Stimulated activated CD8-positive, alpha-beta memory T cell treated with anti-CD3 and anti-CD28 coated beads, Interleukin-2, amount 100 ng/mL, for 1 hour (primary cell): ENCODE measurements at regions not wholly inside any gene's neighbourhood (a gene's known extent, or its start where the extent isn't known, plus 50 kb on each side); places are given as distances from the start of the nearest gene placed in this dataset.
"Not testable (repeated sequence)": the region's sequence is repeated elsewhere in the genome, so short reads cannot be mapped to it uniquely, and the experiment has no call there.

Source experiments
- DNase-seq, 2 donors: peaks; one replicate each; pipeline ENCODE4 v3.0.0-alpha.2; 2020; ENCODE audit warnings: low read depth in 2 of 2

DNA sequence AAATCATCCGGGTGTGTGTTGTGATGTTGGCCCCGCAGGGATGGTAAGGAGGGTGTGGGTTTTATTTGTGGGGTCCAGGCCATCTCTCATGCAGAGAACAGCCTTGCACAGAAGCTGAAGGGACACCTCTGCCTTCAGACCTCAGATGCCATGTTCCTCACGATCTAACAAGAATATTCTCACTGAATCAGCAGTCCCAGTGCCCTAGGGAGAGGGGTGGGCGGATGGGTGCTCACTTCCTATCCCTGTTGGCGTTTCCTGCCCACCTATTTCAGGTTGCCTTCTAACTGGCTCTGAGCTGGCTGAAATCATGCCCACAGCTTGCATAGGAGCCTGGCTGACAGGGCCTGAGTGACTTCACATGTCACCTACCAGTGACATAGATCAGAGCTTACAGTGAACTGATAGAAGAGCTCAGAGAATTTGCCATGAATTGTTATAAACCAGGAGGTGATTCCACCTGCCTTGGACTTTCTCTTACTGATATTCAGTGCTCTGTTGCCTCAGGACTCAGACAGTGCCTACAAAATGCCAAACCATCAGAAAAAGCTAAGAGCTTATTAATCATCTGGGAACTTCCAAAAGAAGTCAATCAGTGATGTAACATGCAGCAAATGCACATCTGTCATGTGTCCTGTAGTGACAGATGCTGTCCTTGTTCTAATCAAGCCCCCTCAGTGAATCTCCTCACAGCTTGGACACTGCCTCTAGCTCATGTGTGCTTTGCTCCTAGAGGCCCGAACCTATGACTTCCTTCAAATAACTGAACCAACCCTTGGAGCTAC is 186.8 kb upstream of the ADRA1D start:
- DNase-seq, result no peak

DNA sequence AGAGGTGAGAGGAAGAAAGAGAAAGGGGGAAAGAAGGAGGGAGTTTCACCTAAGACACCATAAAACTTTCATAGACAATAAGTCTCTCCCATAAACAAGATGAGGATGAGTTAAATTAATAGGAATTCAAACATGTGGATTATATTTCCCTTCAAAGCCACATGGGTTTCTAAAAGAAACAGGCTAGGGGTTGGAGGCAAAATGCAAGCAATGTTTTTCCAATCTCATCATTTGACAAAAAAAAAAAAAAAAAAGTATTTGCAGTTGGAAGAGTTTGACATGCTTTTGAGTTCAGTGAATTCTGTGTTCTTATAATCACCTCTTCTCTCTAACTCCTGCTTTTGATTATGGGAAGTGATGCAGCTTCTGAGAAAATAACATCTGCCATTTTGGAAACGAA is 186.1 kb upstream of the ADRA1D start:
- no peak for DNase-seq

- no peak for DNase-seq
These were observed 185.6 kb upstream of the ADRA1D start for GRCh38 chr20:4434681-4435080.

DNA sequence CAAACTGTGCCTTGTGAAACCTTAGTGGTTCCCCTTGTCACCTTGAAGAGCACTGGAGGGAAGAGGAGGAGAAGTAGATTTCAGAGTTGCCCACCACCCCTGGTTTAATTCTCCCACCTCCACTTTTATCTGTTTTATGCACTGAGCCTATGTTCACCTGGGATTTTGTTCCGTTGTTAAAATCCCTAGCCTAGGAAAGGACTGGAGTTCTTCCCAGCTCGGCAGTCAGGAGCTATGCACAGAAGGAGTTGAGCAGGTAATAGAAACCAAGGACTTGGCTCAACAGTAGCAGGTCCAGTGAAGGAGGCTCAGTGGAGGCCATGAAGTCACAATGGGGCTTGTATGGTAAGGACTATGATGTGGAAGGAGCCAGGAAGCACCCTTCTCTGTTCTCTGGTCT is 182.4 kb upstream of the ADRA1D start:
- DNase-seq, result no peak

DNA sequence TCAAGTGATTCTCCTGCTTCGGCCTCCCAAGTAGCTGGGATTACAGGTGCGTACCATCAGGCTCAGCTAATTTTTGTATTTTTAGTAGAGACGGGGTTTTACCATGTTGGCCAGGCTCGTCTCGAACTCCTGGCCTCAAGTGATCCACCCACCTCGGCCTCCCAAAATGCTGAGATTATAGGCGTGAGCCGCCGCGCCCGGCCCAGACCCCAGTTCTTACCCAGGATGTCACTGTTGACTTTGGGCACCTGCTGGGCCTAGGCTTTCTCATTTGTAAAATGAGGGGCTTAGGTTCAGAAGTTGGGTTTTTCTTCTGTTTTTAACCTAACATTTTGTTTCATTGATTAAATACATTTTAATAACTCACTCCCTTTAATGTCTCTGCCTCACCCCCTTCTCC is 181.7 kb upstream of the ADRA1D start:
- DNase-seq, result not testable (repeated sequence)

- no peak for DNase-seq
These were observed 179.0 kb upstream of the ADRA1D start for GRCh38 chr20:4427940-4428586.

DNA sequence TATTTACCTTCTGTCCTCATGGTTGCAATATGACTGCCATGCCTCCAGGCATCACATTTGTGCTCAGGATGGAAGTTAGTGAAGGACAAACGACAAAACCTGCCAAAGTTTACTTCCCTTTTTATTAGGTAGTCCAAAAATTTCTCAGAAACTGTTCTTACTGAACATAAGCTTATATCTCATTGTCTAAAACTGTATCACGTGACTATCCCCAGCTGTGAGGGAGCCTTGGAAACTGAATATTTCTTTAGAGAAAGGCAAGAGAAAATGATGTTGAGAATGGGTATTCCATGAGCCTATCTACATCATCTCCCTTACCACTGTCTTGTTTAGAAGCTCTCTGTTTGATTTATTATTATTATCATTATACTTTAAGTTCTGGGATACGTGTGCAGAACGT is 169.1 kb upstream of the ADRA1D start:
- DNase-seq, result no peak

- DNase-seq, result no peak
These were observed 166.2 kb upstream of the ADRA1D start for GRCh38 chr20:4415281-4415680.

GRCh38 chr20:4413314-4414049 is 164.4 kb upstream of the ADRA1D start:
- DNase-seq, result no peak

DNA sequence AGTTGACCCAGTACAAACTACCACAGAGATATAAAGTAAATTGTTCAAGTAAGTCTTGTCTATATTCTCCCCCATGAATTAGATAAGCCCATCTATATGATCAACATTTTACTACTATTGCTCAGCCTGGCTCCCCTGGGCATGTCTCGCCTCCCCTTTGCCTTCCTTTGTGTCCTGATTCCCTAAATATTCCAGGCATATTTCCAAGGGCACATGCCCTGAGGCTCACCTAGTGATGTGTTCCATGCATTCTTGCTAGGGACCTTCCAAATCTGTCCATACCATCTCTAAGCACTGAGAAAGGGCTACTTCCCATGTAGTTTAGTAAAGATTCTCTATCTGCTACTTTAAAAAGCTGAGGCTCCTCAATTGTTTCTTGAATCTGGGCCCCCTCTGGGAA is 163.1 kb upstream of the ADRA1D start:
- no peak for DNase-seq

DNA sequence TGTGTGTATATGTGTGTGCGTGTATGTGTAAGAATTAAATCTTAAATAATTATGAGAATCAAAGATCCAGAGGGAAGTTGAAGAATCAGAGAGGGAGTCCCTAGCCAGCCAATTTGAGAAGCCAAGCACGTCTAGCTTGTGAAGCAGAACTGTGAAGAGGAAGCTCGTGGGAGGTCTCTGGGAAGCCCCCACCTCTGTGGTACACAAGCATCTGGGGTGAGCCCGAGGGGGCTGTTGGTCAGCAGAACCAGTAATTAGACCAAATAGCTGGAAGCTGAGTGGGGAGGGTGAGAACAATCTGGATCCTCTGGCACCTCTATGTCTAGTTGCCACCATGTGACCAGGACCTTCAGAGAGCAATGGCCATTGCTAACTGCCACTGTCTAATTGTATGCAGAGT is 162.7 kb upstream of the ADRA1D start:
- no peak for DNase-seq

- no peak for DNase-seq
These were observed 157.5 kb upstream of the ADRA1D start for GRCh38 chr20:4406627-4407026.

- no peak for DNase-seq
These were observed 152.5 kb upstream of the ADRA1D start for GRCh38 chr20:4401601-4402000.

DNA sequence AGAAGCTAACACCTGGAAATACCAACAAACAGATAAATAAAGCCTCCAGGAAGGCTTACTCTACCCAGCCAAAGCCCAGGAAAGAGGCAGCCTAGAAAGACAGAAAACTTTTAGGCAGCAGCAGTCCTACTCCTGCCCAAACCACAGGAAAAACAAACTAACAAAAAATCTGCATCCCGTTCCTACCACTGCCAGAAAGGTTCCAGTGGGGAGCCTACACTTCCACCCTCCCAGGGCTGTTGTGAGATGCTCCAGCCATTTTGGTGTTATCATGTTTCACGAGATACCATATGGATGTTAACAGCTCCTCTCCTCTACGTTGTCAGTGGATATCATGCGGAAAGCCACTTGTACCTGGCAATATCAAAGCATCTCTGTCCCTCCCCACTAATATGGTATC is 135.9 kb upstream of the ADRA1D start:
- no peak for DNase-seq

DNA sequence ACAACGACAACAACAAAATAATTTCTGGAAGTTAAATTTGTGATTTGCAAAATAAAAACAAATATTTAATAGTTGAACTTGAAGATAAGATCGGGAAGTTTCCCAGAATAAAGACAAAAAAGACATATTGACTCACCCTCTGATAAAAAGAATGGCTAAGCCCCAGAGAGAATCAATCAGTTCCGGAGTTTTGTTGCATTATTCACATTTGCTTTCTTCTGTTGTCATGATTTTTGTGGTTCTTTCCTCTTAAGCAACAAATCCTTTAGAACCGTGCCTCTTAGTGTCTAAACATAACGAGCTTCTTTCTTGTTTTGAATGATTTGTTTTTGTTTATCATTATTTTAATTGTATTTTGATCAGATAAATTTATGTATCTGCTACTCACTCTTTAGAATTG is 134.9 kb upstream of the ADRA1D start:
- DNase-seq, result no peak

GRCh38 chr20:4375881-4376280 is 126.8 kb upstream of the ADRA1D start:
- no peak for DNase-seq

DNA sequence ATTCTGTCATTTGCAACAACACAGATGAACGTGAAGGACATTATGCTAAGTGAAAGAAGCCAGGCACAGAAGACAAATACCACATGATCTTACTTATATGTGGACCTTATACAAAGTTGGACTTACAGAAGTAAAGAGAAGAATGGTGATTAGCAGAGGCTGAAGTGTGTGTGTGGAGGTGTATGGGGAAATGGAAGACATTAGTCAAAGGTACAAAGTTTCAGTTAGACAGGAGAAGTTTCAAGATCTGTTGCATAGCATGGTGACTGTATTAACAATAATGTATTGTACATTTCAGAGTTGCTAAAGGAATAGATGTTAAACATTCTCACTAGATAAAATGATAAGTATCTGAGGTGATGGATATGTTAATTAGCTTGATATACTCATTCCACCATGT is 124.4 kb upstream of the ADRA1D start:
- no peak for DNase-seq

GRCh38 chr20:4371623-4372251 is 122.7 kb upstream of the ADRA1D start:
- DNase-seq, result no peak

GRCh38 chr20:4370851-4371250 is 121.8 kb upstream of the ADRA1D start:
- no peak for DNase-seq

DNA sequence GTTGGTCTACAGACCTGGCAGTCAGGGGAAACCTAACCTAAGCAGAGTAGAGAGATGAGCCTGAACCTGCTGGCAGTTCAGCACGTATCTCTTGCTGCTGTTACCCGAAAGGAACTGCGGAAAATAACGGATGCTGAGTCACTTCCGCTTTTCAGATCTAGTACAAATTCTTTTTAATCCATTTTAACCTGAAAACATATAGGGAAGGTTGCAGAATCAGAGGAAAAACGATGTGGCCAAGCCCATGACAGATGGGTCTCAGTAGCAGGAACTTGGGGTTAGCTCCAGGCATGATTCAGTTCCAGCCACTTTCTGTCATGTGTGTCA is 120.7 kb upstream of the ADRA1D start:
- DNase-seq, result no peak

DNA sequence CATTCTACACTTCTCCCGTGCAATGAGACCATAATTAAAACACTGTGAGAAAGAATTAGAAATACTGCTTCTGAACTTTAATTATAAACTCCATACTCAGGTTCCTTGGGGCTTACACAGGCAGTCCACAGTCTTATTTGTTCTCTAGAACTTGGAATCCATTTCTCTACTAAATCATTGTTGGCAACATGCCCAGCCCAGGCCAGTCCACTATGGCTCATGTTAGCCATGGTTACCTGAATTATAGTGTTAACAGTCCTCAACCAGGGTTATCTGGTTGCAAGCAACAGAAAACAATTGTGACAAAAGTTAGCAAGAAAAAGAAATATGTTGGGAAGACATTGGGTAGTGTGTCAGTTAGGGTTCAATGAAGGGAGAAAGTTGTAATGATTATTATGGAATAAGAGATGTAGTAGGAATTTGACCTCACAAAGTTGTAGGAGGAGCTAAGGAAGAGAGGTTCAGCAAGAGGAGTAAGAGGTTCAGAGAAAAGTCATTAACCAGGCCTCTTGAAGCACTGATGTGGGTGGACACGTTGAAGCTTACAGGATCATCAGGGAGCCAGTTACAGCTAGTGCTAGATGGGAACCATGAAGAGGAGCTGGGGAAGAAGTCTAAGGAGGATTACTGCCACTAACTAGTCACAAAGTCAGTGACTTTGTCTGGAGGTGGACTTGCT is 120.2 kb upstream of the ADRA1D start:
- no peak for DNase-seq

DNA sequence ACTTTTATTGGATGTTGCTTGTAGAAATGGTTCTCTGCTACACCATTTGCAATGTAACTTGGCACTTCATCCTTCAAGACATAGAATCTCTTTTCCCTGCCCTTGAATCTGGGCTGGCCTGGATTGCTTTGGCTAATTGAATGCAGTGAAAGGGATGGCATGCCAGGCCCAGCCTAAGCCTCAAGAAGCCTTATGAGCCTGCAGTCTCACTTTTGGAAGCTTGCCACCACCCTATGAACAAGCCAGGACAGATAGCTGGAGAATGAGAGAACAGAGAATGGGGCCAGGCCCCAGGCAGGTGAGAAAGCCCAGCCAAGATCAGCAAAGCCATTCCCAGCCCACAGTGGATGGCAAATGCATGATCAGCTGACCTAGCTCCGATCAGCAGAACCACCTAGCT is 117.0 kb upstream of the ADRA1D start:
- DNase-seq, result no peak
